Fibroblast of lung (primary cell): ENCODE measurements at regions not wholly inside any gene's neighbourhood (a gene's known extent, or its start where the extent isn't known, plus 50 kb on each side); places are given as distances from the start of the nearest gene placed in this dataset.

Experiments used
- DNase-seq, 2 donors: peaks; one replicate each; pipeline versions ENCODE4 v3.0.0 to v3.0.0-alpha.2; 2010; ENCODE audit warnings: low read depth in 2 of 2
- H2AFZ ChIP-seq: 2 replicates; pipeline ENCODE4 v1.5.1; 2012; ENCODE audit warnings: low read length, control low read depth, inconsistent platforms
- H3K27ac ChIP-seq: 2 replicates; pipeline ENCODE4 v1.5.1; 2011; ENCODE audit warnings: low read length, control low read depth; ENCODE audit not compliant: insufficient read depth
- H3K27me3 ChIP-seq: 2 replicates; pipeline ENCODE4 v1.5.1; 2011; ENCODE audit warnings: mild to moderate bottlenecking, low read length; ENCODE audit not compliant: control insufficient read depth, insufficient read depth
- H3K36me3 ChIP-seq: 2 replicates; pipeline ENCODE4 v1.5.1; 2011; ENCODE audit warnings: low read length; ENCODE audit not compliant: control insufficient read depth, insufficient read depth
- H3K4me1 ChIP-seq: 2 replicates; pipeline ENCODE4 v1.5.1; 2011; ENCODE audit warnings: low read length; ENCODE audit not compliant: control insufficient read depth, insufficient read depth; ENCODE audit errors: extremely low read depth
- H3K4me2 ChIP-seq: 2 replicates; pipeline ENCODE4 v1.5.1; 2011; ENCODE audit warnings: low read length, control low read depth; ENCODE audit not compliant: insufficient read depth; ENCODE audit errors: extremely low read depth
- H3K4me3 ChIP-seq, 4 experiments: fragments of 200-600 bp in 1 of 4; sonication (generic) in 1 of 4; replicated peaks in 1 of 4; 2 replicates each; pipeline ENCODE4 v1.5.1; 2011 to 2016; ENCODE audit warnings: low read length in 4 of 4, low read depth in 3 of 4, mild to moderate bottlenecking in 3 of 4, control low read depth in 2 of 4, inconsistent platforms in 1 of 4, mixed read lengths in 1 of 4; ENCODE audit not compliant: insufficient read depth in 1 of 4; ENCODE audit errors: control extremely low read depth in 1 of 4
- H3K79me2 ChIP-seq: 2 replicates; pipeline ENCODE4 v1.5.1; 2012; ENCODE audit warnings: mild to moderate bottlenecking, low read length, inconsistent platforms; ENCODE audit not compliant: control insufficient read depth, insufficient read depth
- H3K9ac ChIP-seq: 2 replicates; pipeline ENCODE4 v1.5.1; 2011; ENCODE audit warnings: mild to moderate bottlenecking, low read length, control low read depth; ENCODE audit not compliant: insufficient read depth
- H3K9me3 ChIP-seq: 2 replicates; pipeline ENCODE4 v1.5.1; 2012; ENCODE audit warnings: low read depth, low read length; ENCODE audit not compliant: control insufficient read depth, insufficient read depth
- H4K20me1 ChIP-seq: 2 replicates; pipeline ENCODE4 v1.5.1; 2011; ENCODE audit warnings: low read length; ENCODE audit not compliant: control insufficient read depth, insufficient read depth; ENCODE audit errors: extremely low read depth
- CTCF ChIP-seq, 2 donors: IDR thresholded peaks in 1 of 2; conservative IDR thresholded peaks in 1 of 2; 1 replicate in 1 of 2; 2 replicates in 1 of 2; pipeline ENCODE4 v1.5.1; 2011 to 2012; ENCODE audit warnings: low read length in 2 of 2, control low read depth in 1 of 2, inconsistent platforms in 1 of 2, low read depth in 1 of 2, mild to moderate bottlenecking in 1 of 2
- EZH2 ChIP-seq: IDR thresholded peaks from 2 replicates; pipeline ENCODE4 v1.5.1; 2012; ENCODE audit warnings: low read length, control low read depth, mild to moderate bottlenecking; ENCODE audit errors: missing control alignments

- Histone ChIP-seq H3K4me1 (peaks cover 17% of the 10 kb centered on the region), H3K27me3 (no peaks in the 10 kb centered on the region), H3K4me3 (peak overlapping the region; percentile 16 to 45 (median 28)), H4K20me1 (no peaks in the 10 kb centered on the region), H2AFZ (peak overlapping the region; percentile 15), H3K9ac (peak overlapping the region; percentile 33), H3K79me2 (no peaks in the 10 kb centered on the region), H3K36me3 (no peaks in the 10 kb centered on the region), H3K27ac (peak overlapping the region; percentile 96), H3K9me3 (no peaks in the 10 kb centered on the region), H3K4me2 (peak overlapping the region; percentile 90)
- peak; percentile 95 to 97 for DNase-seq
- TF ChIP-seq EZH2 (no peak), CTCF (conservative IDR thresholded peaks at IDR 0.05 in 1 of 2, IDR thresholded peaks at IDR 0.05 in 1 of 2; ENCODE audit: low read depth in 1 of 2, low read length in 2 of 2) (no peak)
Measured at GRCh38 chr13:80083853-80084676, 256.9 kb downstream of the SPRY2 start.

DNA sequence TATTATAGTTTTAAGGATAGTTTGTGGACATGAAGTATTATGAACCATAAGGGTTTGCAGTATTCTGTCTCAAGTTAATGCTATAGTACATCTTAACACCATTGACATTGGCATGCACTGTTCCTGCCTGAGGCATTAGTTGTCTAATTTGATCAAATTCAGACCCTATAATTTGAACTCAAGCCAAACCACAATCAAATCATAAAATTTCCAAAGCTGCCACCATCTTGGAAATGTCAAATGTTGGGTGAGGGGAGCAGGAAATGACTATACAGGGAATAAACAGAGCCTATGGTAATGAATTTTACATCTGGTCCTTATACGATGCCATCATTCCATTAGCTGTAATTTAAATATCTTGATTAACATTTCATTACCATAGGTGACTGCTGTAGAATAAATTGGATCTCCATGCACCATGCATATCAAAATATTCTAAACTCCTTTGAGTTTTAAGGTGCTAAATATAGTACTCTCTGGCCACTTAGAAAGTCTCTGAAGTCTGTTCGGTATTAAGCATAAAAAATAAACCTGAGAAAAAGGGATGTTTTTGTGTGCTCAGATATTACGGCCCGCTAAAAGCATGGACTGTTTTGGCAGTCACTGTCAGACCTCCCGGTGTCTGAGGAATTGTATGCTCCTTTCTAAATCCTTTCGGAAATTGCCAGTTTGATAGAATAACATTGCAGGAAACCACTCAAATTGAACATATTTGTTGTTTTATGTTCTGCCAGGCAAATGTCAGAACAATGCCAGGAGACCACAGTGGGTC lies 257.7 kb downstream of the SPRY2 start:
- Histone ChIP-seq H3K4me2 (peak overlapping the region; percentile 90), H3K4me3 (peak overlapping the region; percentile 16 to 45 (median 28)), H4K20me1 (no peaks in the 10 kb centered on the region), H3K9ac (peak overlapping the region; percentile 33), H3K27me3 (no peaks in the 10 kb centered on the region), H3K4me1 (peaks cover 17% of the 10 kb centered on the region), H3K79me2 (no peaks in the 10 kb centered on the region), H2AFZ (peak overlapping the region; percentile 15), H3K36me3 (no peaks in the 10 kb centered on the region), H3K9me3 (no peaks in the 10 kb centered on the region), H3K27ac (peak overlapping the region; percentile 96)
- no peak for TF ChIP-seq CTCF (conservative IDR thresholded peaks at IDR 0.05 in 1 of 2, IDR thresholded peaks at IDR 0.05 in 1 of 2; ENCODE audit: low read depth in 1 of 2, low read length in 2 of 2)
- no peak for TF ChIP-seq EZH2
- peak in 1 of 2 donors; percentile 71 for DNase-seq

DNA sequence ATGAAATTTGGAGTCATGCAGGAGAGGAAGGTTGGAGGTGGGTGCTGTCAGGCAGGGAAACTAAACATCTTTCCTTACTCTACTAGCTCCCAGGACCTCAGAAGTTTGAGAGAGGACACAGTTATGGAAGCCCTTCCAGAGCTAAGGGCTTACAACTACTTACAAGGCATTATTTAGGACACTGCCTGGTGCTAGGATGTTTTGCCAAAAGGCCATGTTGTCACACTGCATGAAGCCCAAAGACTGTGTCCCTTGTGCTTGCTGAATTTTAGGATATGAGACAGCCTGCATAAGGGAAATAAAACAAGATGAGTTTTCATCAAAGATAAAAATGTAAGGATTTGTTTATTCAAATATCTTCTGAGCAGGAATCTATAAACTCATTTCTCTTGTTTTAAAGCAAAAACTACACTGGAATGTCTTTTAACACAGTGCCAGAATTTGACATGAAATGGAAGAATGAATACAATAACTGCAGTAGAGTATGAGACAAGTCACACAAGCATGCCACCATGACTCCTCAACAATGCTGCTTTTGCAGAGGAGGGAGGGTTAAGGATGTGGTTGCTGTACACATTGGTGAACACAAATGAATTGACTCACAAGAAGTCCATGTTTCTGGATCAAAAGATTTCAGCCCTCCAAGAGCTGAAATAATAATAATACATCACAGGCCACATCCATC lies 258.4 kb downstream of the SPRY2 start:
- Histone ChIP-seq H2AFZ (no peak overlapping the region), H3K27me3 (no peaks in the 10 kb centered on the region), H3K27ac (peak overlapping the region; percentile 96), H3K4me1 (peaks cover 17% of the 10 kb centered on the region), H3K4me2 (no peak overlapping the region), H3K79me2 (no peaks in the 10 kb centered on the region), H4K20me1 (no peaks in the 10 kb centered on the region), H3K4me3 (no peak overlapping the region), H3K9ac (no peak overlapping the region), H3K36me3 (no peaks in the 10 kb centered on the region), H3K9me3 (no peaks in the 10 kb centered on the region)
- TF ChIP-seq CTCF (conservative IDR thresholded peaks at IDR 0.05 in 1 of 2, IDR thresholded peaks at IDR 0.05 in 1 of 2; ENCODE audit: low read depth in 1 of 2, low read length in 2 of 2) (no peak), EZH2 (no peak)
- peak; percentile 20 to 91 for DNase-seq
